ENCODE measurements at regions not wholly inside any gene's neighbourhood (a gene's known extent, or its start where the extent isn't known, plus 50 kb on each side); places are given as distances from the start of the nearest gene placed in this dataset.

- no peak overlapping the region for H3K9ac ChIP-seq (ENCODE audit: low read length)
- H3K4me3 ChIP-seq (ENCODE audit: low read length): no peak overlapping the region
- H3K4me1 ChIP-seq (ENCODE audit: control insufficient read depth, low read depth, low read length): peaks cover 15% of the 10 kb centered on the region
- H3K36me3 ChIP-seq (ENCODE audit: control insufficient read depth, low read depth, low read length): no peaks in the 10 kb centered on the region
- H3K27me3 ChIP-seq (ENCODE audit: control insufficient read depth, insufficient read depth, low read length): no peaks in the 10 kb centered on the region
- no peaks in the 10 kb centered on the region for H3K9me3 ChIP-seq (ENCODE audit: control insufficient read depth, low read depth, low read length)
- no peak overlapping the region for H3K27ac ChIP-seq (ENCODE audit: low read length)
These were observed 98.2 kb upstream of the ERG start for GRCh38 chr21:38596264-38597042.

- Histone ChIP-seq H3K9ac (ENCODE audit: low read length) (no peak overlapping the region), H3K36me3 (ENCODE audit: control insufficient read depth, low read depth, low read length) (no peaks in the 10 kb centered on the region), H3K4me1 (ENCODE audit: control insufficient read depth, low read depth, low read length) (peaks cover 15% of the 10 kb centered on the region), H3K27ac (ENCODE audit: low read length) (no peak overlapping the region), H3K27me3 (ENCODE audit: control insufficient read depth, insufficient read depth, low read length) (no peaks in the 10 kb centered on the region), H3K9me3 (ENCODE audit: control insufficient read depth, low read depth, low read length) (no peaks in the 10 kb centered on the region), H3K4me3 (ENCODE audit: low read length) (no peak overlapping the region)
These were observed 99.1 kb upstream of the ERG start for GRCh38 chr21:38597421-38597820.

- H3K4me1 ChIP-seq (ENCODE audit: control insufficient read depth, low read depth, low read length): peaks cover 15% of the 10 kb centered on the region
- no peaks in the 10 kb centered on the region for H3K27me3 ChIP-seq (ENCODE audit: control insufficient read depth, insufficient read depth, low read length)
These were observed 100.1 kb upstream of the ERG start for GRCh38 chr21:38598413-38598812.

GRCh38 chr21:38599381-38599975, 101.2 kb upstream of the ERG start:
- H3K9ac ChIP-seq (ENCODE audit: low read length): no peak overlapping the region
- no peaks in the 10 kb centered on the region for H3K36me3 ChIP-seq (ENCODE audit: control insufficient read depth, low read depth, low read length)
- H3K4me1 ChIP-seq (ENCODE audit: control insufficient read depth, low read depth, low read length): peaks cover 10% of the 10 kb centered on the region
- H3K4me3 ChIP-seq (ENCODE audit: low read length): no peak overlapping the region
- no peaks in the 10 kb centered on the region for H3K9me3 ChIP-seq (ENCODE audit: control insufficient read depth, low read depth, low read length)
- no peaks in the 10 kb centered on the region for H3K27me3 ChIP-seq (ENCODE audit: control insufficient read depth, insufficient read depth, low read length)
- no peak overlapping the region for H3K27ac ChIP-seq (ENCODE audit: low read length)

More at GRCh38 chr21:38598413-38598812, 100.1 kb upstream of the ERG start:
- Histone ChIP-seq H3K4me3 (ENCODE audit: low read length) (no peak overlapping the region), H3K9ac (ENCODE audit: low read length) (no peak overlapping the region), H3K27ac (ENCODE audit: low read length) (no peak overlapping the region), H3K36me3 (ENCODE audit: control insufficient read depth, low read depth, low read length) (no peaks in the 10 kb centered on the region), H3K9me3 (ENCODE audit: control insufficient read depth, low read depth, low read length) (no peaks in the 10 kb centered on the region)

GRCh38 chr21:38600106-38600505, 101.8 kb upstream of the ERG start:
- Histone ChIP-seq H3K27me3 (ENCODE audit: control insufficient read depth, insufficient read depth, low read length) (no peaks in the 10 kb centered on the region), H3K9ac (ENCODE audit: low read length) (no peak overlapping the region), H3K27ac (ENCODE audit: low read length) (no peak overlapping the region), H3K36me3 (ENCODE audit: control insufficient read depth, low read depth, low read length) (no peaks in the 10 kb centered on the region), H3K4me1 (ENCODE audit: control insufficient read depth, low read depth, low read length) (peaks cover 10% of the 10 kb centered on the region), H3K4me3 (ENCODE audit: low read length) (no peak overlapping the region), H3K9me3 (ENCODE audit: control insufficient read depth, low read depth, low read length) (no peaks in the 10 kb centered on the region)

GRCh38 chr21:38605236-38605635, 107.0 kb upstream of the ERG start:
- peaks cover 10% of the 10 kb centered on the region for H3K4me1 ChIP-seq (ENCODE audit: control insufficient read depth, low read depth, low read length)
- no peaks in the 10 kb centered on the region for H3K27me3 ChIP-seq (ENCODE audit: control insufficient read depth, insufficient read depth, low read length)
- no peak overlapping the region for H3K27ac ChIP-seq (ENCODE audit: low read length)

GRCh38 chr21:38609580-38609979, 111.3 kb upstream of the ERG start:
- Histone ChIP-seq H3K9me3 (ENCODE audit: control insufficient read depth, low read depth, low read length) (no peaks in the 10 kb centered on the region), H3K9ac (ENCODE audit: low read length) (no peak overlapping the region), H3K4me3 (ENCODE audit: low read length) (no peak overlapping the region), H3K27me3 (ENCODE audit: control insufficient read depth, insufficient read depth, low read length) (no peaks in the 10 kb centered on the region), H3K27ac (ENCODE audit: low read length) (no peak overlapping the region), H3K36me3 (ENCODE audit: control insufficient read depth, low read depth, low read length) (no peaks in the 10 kb centered on the region), H3K4me1 (ENCODE audit: control insufficient read depth, low read depth, low read length) (peaks cover 10% of the 10 kb centered on the region)

More at GRCh38 chr21:38605236-38605635, 107.0 kb upstream of the ERG start:
- H3K4me3 ChIP-seq (ENCODE audit: low read length): no peak overlapping the region
- no peak overlapping the region for H3K9ac ChIP-seq (ENCODE audit: low read length)
- no peaks in the 10 kb centered on the region for H3K9me3 ChIP-seq (ENCODE audit: control insufficient read depth, low read depth, low read length)
- no peaks in the 10 kb centered on the region for H3K36me3 ChIP-seq (ENCODE audit: control insufficient read depth, low read depth, low read length)

- no peak overlapping the region for H3K4me3 ChIP-seq (ENCODE audit: low read length)
- H3K9me3 ChIP-seq (ENCODE audit: control insufficient read depth, low read depth, low read length): no peaks in the 10 kb centered on the region
- no peak overlapping the region for H3K9ac ChIP-seq (ENCODE audit: low read length)
- H3K27me3 ChIP-seq (ENCODE audit: control insufficient read depth, insufficient read depth, low read length): no peaks in the 10 kb centered on the region
- no peaks in the 10 kb centered on the region for H3K36me3 ChIP-seq (ENCODE audit: control insufficient read depth, low read depth, low read length)
- no peaks in the 10 kb centered on the region for H3K4me1 ChIP-seq (ENCODE audit: control insufficient read depth, low read depth, low read length)
- H3K27ac ChIP-seq (ENCODE audit: low read length): no peak overlapping the region
These were observed 112.5 kb upstream of the ERG start for GRCh38 chr21:38610623-38611251.

GRCh38 chr21:38611277-38611676, 113.0 kb upstream of the ERG start:
- H3K27ac ChIP-seq (ENCODE audit: low read length): no peak overlapping the region
- H3K9ac ChIP-seq (ENCODE audit: low read length): no peak overlapping the region
- H3K27me3 ChIP-seq (ENCODE audit: control insufficient read depth, insufficient read depth, low read length): no peaks in the 10 kb centered on the region
- H3K36me3 ChIP-seq (ENCODE audit: control insufficient read depth, low read depth, low read length): no peaks in the 10 kb centered on the region
- H3K9me3 ChIP-seq (ENCODE audit: control insufficient read depth, low read depth, low read length): no peaks in the 10 kb centered on the region
- no peaks in the 10 kb centered on the region for H3K4me1 ChIP-seq (ENCODE audit: control insufficient read depth, low read depth, low read length)
- no peak overlapping the region for H3K4me3 ChIP-seq (ENCODE audit: low read length)

- Histone ChIP-seq H3K27me3 (ENCODE audit: control insufficient read depth, insufficient read depth, low read length) (no peaks in the 10 kb centered on the region), H3K4me3 (ENCODE audit: low read length) (no peak overlapping the region), H3K36me3 (ENCODE audit: control insufficient read depth, low read depth, low read length) (no peaks in the 10 kb centered on the region), H3K4me1 (ENCODE audit: control insufficient read depth, low read depth, low read length) (no peaks in the 10 kb centered on the region), H3K27ac (ENCODE audit: low read length) (no peak overlapping the region), H3K9me3 (ENCODE audit: control insufficient read depth, low read depth, low read length) (no peaks in the 10 kb centered on the region), H3K9ac (ENCODE audit: low read length) (no peak overlapping the region)
These were observed 115.4 kb upstream of the ERG start for GRCh38 chr21:38613686-38614085.

GRCh38 chr21:38614558-38614957, 116.3 kb upstream of the ERG start:
- no peaks in the 10 kb centered on the region for H3K9me3 ChIP-seq (ENCODE audit: control insufficient read depth, low read depth, low read length)
- no peak overlapping the region for H3K27ac ChIP-seq (ENCODE audit: low read length)
- H3K9ac ChIP-seq (ENCODE audit: low read length): no peak overlapping the region
- no peaks in the 10 kb centered on the region for H3K36me3 ChIP-seq (ENCODE audit: control insufficient read depth, low read depth, low read length)
- H3K4me3 ChIP-seq (ENCODE audit: low read length): no peak overlapping the region
- no peaks in the 10 kb centered on the region for H3K4me1 ChIP-seq (ENCODE audit: control insufficient read depth, low read depth, low read length)
- H3K27me3 ChIP-seq (ENCODE audit: control insufficient read depth, insufficient read depth, low read length): no peaks in the 10 kb centered on the region

All from iPS-18a (cell line).